Thoracic aorta (tissue), 2 donors: ENCODE measurements at regions not wholly inside any gene's neighbourhood (a gene's known extent, or its start where the extent isn't known, plus 50 kb on each side); places are given as distances from the start of the nearest gene placed in this dataset.

Experiments
- ATAC-seq: fragments of 150-250 bp; one replicate; pipeline ENCODE4 v1.8.0; 2017; ENCODE audit warnings: low read depth; ENCODE audit not compliant: insufficient number of reproducible peaks, low FRiP score
- DNase-seq: peaks from one replicate; pipeline ENCODE4 v3.0.0-alpha.2; 2020; ENCODE audit warnings: low spot score
- H3K27ac ChIP-seq, 2 donors: fragments of 200-600 bp; sonication (generic); 1 replicate in 1 of 2; 2 replicates in 1 of 2; pipeline ENCODE4 v1.5.1; 2016; ENCODE audit warnings: mild to moderate bottlenecking in 2 of 2, moderate library complexity in 2 of 2
- H3K27me3 ChIP-seq: fragments of 200-600 bp; sonication (generic); replicated peaks from 2 replicates; pipeline ENCODE4 v1.6.0; 2016; ENCODE audit warnings: mild to moderate bottlenecking; ENCODE audit not compliant: insufficient read depth
- H3K36me3 ChIP-seq: fragments of 200-600 bp; sonication (generic); one replicate; pipeline ENCODE4 v1.5.1; 2016
- H3K4me1 ChIP-seq, 2 donors: fragments of 200-600 bp; sonication (generic); 1 replicate in 1 of 2; 2 replicates in 1 of 2; pipeline versions ENCODE4 v1.5.1 to v1.6.0; 2016; ENCODE audit warnings: low read depth in 2 of 2, mild to moderate bottlenecking in 1 of 2; ENCODE audit not compliant: control insufficient read depth in 1 of 2
- H3K4me3 ChIP-seq: fragments of 200-600 bp; sonication (generic); 2 replicates; pipeline ENCODE4 v1.5.1; 2016; ENCODE audit warnings: mild to moderate bottlenecking
- H3K9me3 ChIP-seq: fragments of 200-600 bp; sonication (generic); 2 replicates; pipeline ENCODE4 v1.5.1; 2016
- TF ChIP-seq, protein P1 (sequence below): fragments of 200-600 bp; sonication (generic); IDR thresholded peaks from one replicate; pipeline ENCODE4 v1.5.1; 2019; ENCODE audit warnings: antibody characterized with exemption

DNA sequence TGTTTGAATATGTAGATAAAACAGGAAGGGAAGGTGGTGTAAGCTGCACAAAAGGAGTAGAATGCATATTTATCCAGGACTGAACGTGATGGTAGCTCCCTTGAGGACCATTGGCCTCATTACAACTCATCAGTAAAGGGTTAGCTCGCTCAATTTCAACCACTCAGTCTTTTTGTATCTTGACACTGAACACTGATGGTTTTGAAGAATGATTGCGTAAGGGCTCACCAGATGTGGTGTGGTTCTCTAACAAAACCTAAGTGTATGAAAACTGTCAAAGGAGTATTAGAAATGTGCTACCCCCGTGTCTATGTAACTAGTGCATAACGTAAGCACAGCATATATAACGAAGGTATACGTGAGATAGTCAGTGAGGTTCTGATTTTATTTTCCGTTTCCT is 272.4 kb upstream of the THSD7B start:
- Histone ChIP-seq H3K4me1 (no peaks in the 10 kb centered on the region), H3K27ac (no peak overlapping the region), H3K9me3 (no peaks in the 10 kb centered on the region), H3K4me3 (no peak overlapping the region), H3K27me3 (no peaks in the 10 kb centered on the region), H3K36me3 (no peaks in the 10 kb centered on the region)
- TF ChIP-seq, protein P1, sequence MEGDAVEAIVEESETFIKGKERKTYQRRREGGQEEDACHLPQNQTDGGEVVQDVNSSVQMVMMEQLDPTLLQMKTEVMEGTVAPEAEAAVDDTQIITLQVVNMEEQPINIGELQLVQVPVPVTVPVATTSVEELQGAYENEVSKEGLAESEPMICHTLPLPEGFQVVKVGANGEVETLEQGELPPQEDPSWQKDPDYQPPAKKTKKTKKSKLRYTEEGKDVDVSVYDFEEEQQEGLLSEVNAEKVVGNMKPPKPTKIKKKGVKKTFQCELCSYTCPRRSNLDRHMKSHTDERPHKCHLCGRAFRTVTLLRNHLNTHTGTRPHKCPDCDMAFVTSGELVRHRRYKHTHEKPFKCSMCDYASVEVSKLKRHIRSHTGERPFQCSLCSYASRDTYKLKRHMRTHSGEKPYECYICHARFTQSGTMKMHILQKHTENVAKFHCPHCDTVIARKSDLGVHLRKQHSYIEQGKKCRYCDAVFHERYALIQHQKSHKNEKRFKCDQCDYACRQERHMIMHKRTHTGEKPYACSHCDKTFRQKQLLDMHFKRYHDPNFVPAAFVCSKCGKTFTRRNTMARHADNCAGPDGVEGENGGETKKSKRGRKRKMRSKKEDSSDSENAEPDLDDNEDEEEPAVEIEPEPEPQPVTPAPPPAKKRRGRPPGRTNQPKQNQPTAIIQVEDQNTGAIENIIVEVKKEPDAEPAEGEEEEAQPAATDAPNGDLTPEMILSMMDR: no peak
- ATAC-seq (no peak), DNase-seq (no peak)

DNA sequence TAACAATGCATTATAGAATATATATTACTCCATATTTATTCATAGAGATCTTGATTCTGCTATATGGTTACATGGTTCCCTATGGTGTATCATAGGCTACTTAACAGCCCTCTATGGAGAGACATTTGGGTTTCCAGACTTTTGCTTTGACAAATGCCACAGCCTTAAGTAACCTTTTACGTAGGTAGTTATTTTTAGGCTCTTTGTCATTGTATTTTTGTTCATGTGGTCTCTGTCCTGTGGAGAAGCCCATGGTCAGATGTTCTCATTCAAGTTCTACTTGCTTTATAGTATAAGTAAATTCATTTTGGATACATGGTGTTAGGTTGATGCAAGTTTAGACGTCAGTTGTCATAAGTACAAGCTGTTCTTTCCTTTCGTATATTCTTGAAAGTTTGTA is 275.2 kb upstream of the THSD7B start:
- Histone ChIP-seq H3K27me3 (no peaks in the 10 kb centered on the region), H3K36me3 (no peaks in the 10 kb centered on the region), H3K27ac (no peak overlapping the region), H3K4me3 (no peak overlapping the region), H3K4me1 (no peaks in the 10 kb centered on the region), H3K9me3 (no peaks in the 10 kb centered on the region)
- DNase-seq (no peak), ATAC-seq (no peak)
- TF ChIP-seq, protein P1: no peak

DNA sequence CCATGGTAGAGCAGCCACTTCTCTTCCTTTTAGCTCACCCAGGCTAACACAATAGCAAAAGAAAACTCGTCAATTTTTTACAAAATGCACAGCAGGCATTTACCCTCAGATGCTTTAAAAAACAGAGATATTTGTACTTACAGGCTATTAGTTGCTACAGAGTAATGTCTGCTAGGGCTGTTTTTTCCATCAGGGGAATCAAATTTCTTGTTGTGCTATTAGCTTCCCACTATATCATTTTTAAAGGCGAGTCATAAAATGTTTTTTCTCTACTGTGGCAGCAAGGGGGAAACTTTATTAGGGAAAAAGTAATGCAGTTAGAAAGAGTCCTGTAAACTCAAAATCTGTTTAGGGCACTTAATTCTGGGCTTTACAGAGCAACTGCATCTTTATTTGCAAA is 277.9 kb upstream of the THSD7B start:
- no peaks in the 10 kb centered on the region for H3K36me3 ChIP-seq
- DNase-seq: no peak
- H3K27me3 ChIP-seq: no peaks in the 10 kb centered on the region
- no peak overlapping the region for H3K27ac ChIP-seq
- TF ChIP-seq, protein P1: no peak
- H3K4me3 ChIP-seq: no peak overlapping the region
- no peaks in the 10 kb centered on the region for H3K4me1 ChIP-seq
- H3K9me3 ChIP-seq: no peaks in the 10 kb centered on the region
- no peak for ATAC-seq

DNA sequence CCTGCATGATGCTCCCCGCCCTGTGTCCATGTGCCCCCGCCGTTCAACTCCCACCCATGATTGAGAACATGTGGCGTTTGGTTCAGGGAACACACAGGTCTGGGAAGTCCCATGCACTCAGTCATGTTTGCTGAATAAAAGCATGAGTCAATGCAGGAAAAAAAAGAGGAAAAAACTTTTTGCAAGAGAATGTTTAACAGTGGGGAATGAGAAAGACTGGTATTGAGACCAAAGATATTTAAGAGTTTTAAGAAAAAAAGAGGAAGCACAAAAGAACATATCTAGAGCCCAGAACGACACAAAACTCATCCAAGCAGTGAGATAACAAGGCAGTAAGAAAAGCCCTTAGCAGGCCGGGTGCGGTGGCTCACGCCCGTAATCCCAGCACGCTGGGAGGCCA is 279.2 kb upstream of the THSD7B start:
- no peak for DNase-seq
- Histone ChIP-seq H3K9me3 (no peaks in the 10 kb centered on the region), H3K27ac (no peak overlapping the region), H3K36me3 (no peaks in the 10 kb centered on the region), H3K4me3 (no peak overlapping the region), H3K27me3 (no peaks in the 10 kb centered on the region), H3K4me1 (no peaks in the 10 kb centered on the region)
- TF ChIP-seq, protein P1: no peak
- ATAC-seq: no peak

DNA sequence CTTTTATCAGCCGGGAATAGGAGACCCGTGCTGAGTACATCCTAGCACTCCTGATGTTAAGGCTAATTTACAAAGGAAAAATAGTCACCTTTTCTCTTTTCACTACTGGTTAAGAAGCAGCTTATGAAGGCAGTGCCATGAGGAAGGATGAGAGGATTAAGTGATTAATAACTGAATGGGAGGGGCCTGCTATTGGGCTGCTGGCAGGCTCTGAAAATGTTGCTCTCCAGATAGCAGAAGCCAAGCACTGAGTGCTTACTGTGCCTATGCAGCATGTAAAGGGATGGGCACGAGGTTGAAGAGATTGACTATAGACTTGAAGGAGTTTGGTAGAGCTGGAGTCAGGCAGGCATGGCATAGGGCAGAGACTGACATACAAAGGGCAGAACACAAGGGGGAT is 282.4 kb upstream of the THSD7B start:
- no peak for DNase-seq
- H3K27ac ChIP-seq: no peak overlapping the region
- TF ChIP-seq, protein P1: no peak
- H3K9me3 ChIP-seq: peaks cover 5% of the 10 kb centered on the region
- no peaks in the 10 kb centered on the region for H3K36me3 ChIP-seq
- H3K27me3 ChIP-seq: no peaks in the 10 kb centered on the region
- ATAC-seq: no peak
- H3K4me3 ChIP-seq: no peak overlapping the region
- H3K4me1 ChIP-seq: no peaks in the 10 kb centered on the region
